ENCODE measurements at regions not wholly inside any gene's neighbourhood (a gene's known extent, or its start where the extent isn't known, plus 50 kb on each side); places are given as distances from the start of the nearest gene placed in this dataset.

- intact Hi-C loops (cut with micrococcal nuclease), result no loop called here
- Mint-ChIP-seq H3K27me3 (ENCODE audit: insufficient read depth, unreplicated experiment) (no peaks in the 10 kb centered on the region), H3K27ac (ENCODE audit: low read depth, unreplicated experiment) (no peak overlapping the region), H3K4me1 (ENCODE audit: insufficient read depth, unreplicated experiment) (no peaks in the 10 kb centered on the region), H3K36me3 (ENCODE audit: insufficient read depth, unreplicated experiment) (no peaks in the 10 kb centered on the region), H3K4me3 (ENCODE audit: unreplicated experiment) (no peak overlapping the region), H3K9me3 (ENCODE audit: unreplicated experiment) (no peaks in the 10 kb centered on the region)
- BruUV-seq (replicated peaks), result no TSS peak
- POLR2A ChIA-PET, result no interaction called here
- DNase-seq (ENCODE audit: unreplicated experiment), result peak; percentile 16
- CTCF ChIA-PET, result no interaction called here
- TF ChIP-seq CTCF (IDR thresholded peaks at IDR 0.05; ENCODE audit: unreplicated experiment), result no peak
Observed at GRCh38 chr3:18739099-18739433, 313.9 kb upstream of the SATB1 start.

- H3K4me3 Mint-ChIP-seq (ENCODE audit: unreplicated experiment), result no peak overlapping the region
- H3K4me1 Mint-ChIP-seq (ENCODE audit: insufficient read depth, unreplicated experiment), result no peaks in the 10 kb centered on the region
- intact Hi-C loops (cut with micrococcal nuclease), result no loop called here
- POLR2A ChIA-PET, result no interaction called here
- no peak overlapping the region for H3K27ac Mint-ChIP-seq (ENCODE audit: low read depth, unreplicated experiment)
- H3K9me3 Mint-ChIP-seq (ENCODE audit: unreplicated experiment), result no peaks in the 10 kb centered on the region
- no peak for TF ChIP-seq CTCF (IDR thresholded peaks at IDR 0.05; ENCODE audit: unreplicated experiment)
- no TSS peak for BruUV-seq (replicated peaks)
- CTCF ChIA-PET, result interaction anchor here (0.6 to 0.9 kb wide), 2 partner anchors 70 to 93 kb away, joined by 3 read pairs; no protein-coding TSS in a partner anchor
- no peaks in the 10 kb centered on the region for H3K27me3 Mint-ChIP-seq (ENCODE audit: insufficient read depth, unreplicated experiment)
- H3K36me3 Mint-ChIP-seq (ENCODE audit: insufficient read depth, unreplicated experiment), result no peaks in the 10 kb centered on the region
- no peak for DNase-seq (ENCODE audit: unreplicated experiment)
Observed at GRCh38 chr3:18738393-18739098, 313.4 kb upstream of the SATB1 start.

GRCh38 chr3:18735005-18735404, 309.9 kb upstream of the SATB1 start:
- no peaks in the 10 kb centered on the region for H3K4me1 Mint-ChIP-seq (ENCODE audit: insufficient read depth, unreplicated experiment)
- no TSS peak for BruUV-seq (replicated peaks)
- CTCF ChIA-PET, result interaction anchor here (0.6 kb wide), 1 partner anchor 20 kb away, joined by 6 read pairs; no protein-coding TSS in a partner anchor
- H3K27ac Mint-ChIP-seq (ENCODE audit: low read depth, unreplicated experiment), result no peak overlapping the region
- no peak overlapping the region for H3K4me3 Mint-ChIP-seq (ENCODE audit: unreplicated experiment)
- POLR2A ChIA-PET, result no interaction called here
- no peaks in the 10 kb centered on the region for H3K9me3 Mint-ChIP-seq (ENCODE audit: unreplicated experiment)
- no peaks in the 10 kb centered on the region for H3K36me3 Mint-ChIP-seq (ENCODE audit: insufficient read depth, unreplicated experiment)
- no peak for TF ChIP-seq CTCF (IDR thresholded peaks at IDR 0.05; ENCODE audit: unreplicated experiment)
- intact Hi-C loops (cut with micrococcal nuclease), result no loop called here
- H3K27me3 Mint-ChIP-seq (ENCODE audit: insufficient read depth, unreplicated experiment), result no peaks in the 10 kb centered on the region
- no peak for DNase-seq (ENCODE audit: unreplicated experiment)

GRCh38 chr3:18734309-18734708, 309.2 kb upstream of the SATB1 start:
- CTCF ChIA-PET, result no interaction called here
- BruUV-seq (replicated peaks), result no TSS peak
- Mint-ChIP-seq H3K27ac (ENCODE audit: low read depth, unreplicated experiment) (no peak overlapping the region), H3K4me1 (ENCODE audit: insufficient read depth, unreplicated experiment) (no peaks in the 10 kb centered on the region), H3K4me3 (ENCODE audit: unreplicated experiment) (no peak overlapping the region), H3K9me3 (ENCODE audit: unreplicated experiment) (no peaks in the 10 kb centered on the region), H3K27me3 (ENCODE audit: insufficient read depth, unreplicated experiment) (no peaks in the 10 kb centered on the region), H3K36me3 (ENCODE audit: insufficient read depth, unreplicated experiment) (no peaks in the 10 kb centered on the region)
- no peak for DNase-seq (ENCODE audit: unreplicated experiment)
- POLR2A ChIA-PET, result no interaction called here
- no peak for TF ChIP-seq CTCF (IDR thresholded peaks at IDR 0.05; ENCODE audit: unreplicated experiment)
- intact Hi-C loops (cut with micrococcal nuclease), result no loop called here
